ENCODE measurements at regions not wholly inside any gene's neighbourhood (a gene's known extent, or its start where the extent isn't known, plus 50 kb on each side); places are given as distances from the start of the nearest gene placed in this dataset.

DNA sequence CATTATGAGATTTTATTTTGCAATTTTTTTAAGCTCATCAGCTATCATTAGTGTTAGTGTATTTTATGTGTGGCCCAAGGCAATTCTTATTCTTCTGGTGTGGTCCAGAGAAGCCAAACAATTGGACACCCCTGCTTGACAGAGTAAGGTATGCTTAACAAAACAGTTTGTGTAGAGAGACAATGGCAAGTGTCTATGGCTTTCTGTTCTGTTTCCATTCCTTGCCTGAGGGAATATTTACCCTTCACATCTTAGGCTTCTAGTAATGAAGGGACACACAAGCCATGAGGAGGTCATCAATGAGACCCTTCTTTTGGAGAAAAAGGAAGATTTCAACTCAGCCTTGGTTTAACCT lies 1278.4 kb upstream of the TENM4 start:
- DNase-seq (ENCODE audit: low read depth in 1 of 2, low spot score in 2 of 2) (no peak), FAIRE-seq (no peak)
- no peak overlapping the region for H3K9ac ChIP-seq (replicated peaks in 1 of 4; ENCODE audit: extremely low read depth in 1 of 4, low read depth in 3 of 4, low read length in 3 of 4)
- no peak overlapping the region for H2BK20ac ChIP-seq (ENCODE audit: low read length)
- H2AK5ac ChIP-seq (ENCODE audit: low read depth, low read length): no peak overlapping the region
- no peak overlapping the region for H2BK5ac ChIP-seq (ENCODE audit: low read depth, low read length)
- no peak overlapping the region for H3K14ac ChIP-seq (ENCODE audit: insufficient read length)
- H3K56ac ChIP-seq (replicated peaks; ENCODE audit: insufficient read length, low read depth, low read length): no peak overlapping the region
- no peaks in the 10 kb centered on the region for H3K79me2 ChIP-seq (ENCODE audit: control insufficient read depth in 1 of 2, insufficient read depth in 2 of 2, low read length in 2 of 2)
- no peak overlapping the region for H2BK15ac ChIP-seq (ENCODE audit: low read length)
- H2BK120ac ChIP-seq (replicated peaks; ENCODE audit: low read depth, low read length): no peak overlapping the region
- no peak overlapping the region for H4K8ac ChIP-seq (ENCODE audit: extremely low read depth, insufficient read depth, low read length)
- ChIA-PET POLR2A (ENCODE audit: partially characterized antibody) (no interaction called here), CTCF (ENCODE audit: partially characterized antibody) (interaction anchor here (1.2 kb wide), 1 partner anchor 59 kb away, joined by 3 read pairs; no protein-coding TSS in a partner anchor)
- no peaks in the 10 kb centered on the region for H3K23me2 ChIP-seq (ENCODE audit: low read depth, low read length)
- H3K27ac ChIP-seq (ENCODE audit: low read depth, low read length): no peak overlapping the region
- no peak overlapping the region for H3K23ac ChIP-seq (ENCODE audit: insufficient read length)
- no peak overlapping the region for H3K4me3 ChIP-seq (ENCODE audit: extremely low read depth in 1 of 4, insufficient read depth in 2 of 4, low read depth in 3 of 4, low read length in 4 of 4)
- no peaks in the 10 kb centered on the region for H4K20me1 ChIP-seq (replicated peaks in 1 of 2; ENCODE audit: control insufficient read depth in 1 of 2, insufficient read depth in 2 of 2, low read length in 2 of 2)
- no peaks in the 10 kb centered on the region for H3K79me1 ChIP-seq (ENCODE audit: low read depth, low read length)
- H2BK12ac ChIP-seq (ENCODE audit: low read depth, low read length): no peak overlapping the region
- H4K5ac ChIP-seq (ENCODE audit: insufficient read length, low read depth, low read length): no peak overlapping the region
- no peak overlapping the region for H3K4ac ChIP-seq (replicated peaks; ENCODE audit: insufficient read length, low read depth, low read length)
- no peaks in the 10 kb centered on the region for H3K36me3 ChIP-seq (ENCODE audit: control insufficient read depth in 2 of 4, insufficient read depth in 4 of 4, low read length in 3 of 4)
- H4K91ac ChIP-seq (replicated peaks; ENCODE audit: insufficient read length, low read length): no peak overlapping the region
- no peaks in the 10 kb centered on the region for H3K9me3 ChIP-seq (ENCODE audit: insufficient read depth in 2 of 2, low read depth in 1 of 2, low read length in 1 of 2)
- no peak overlapping the region for H3K4me2 ChIP-seq (ENCODE audit: insufficient read depth in 1 of 2, low read depth in 2 of 2, low read length in 2 of 2)
- H3K4me1 ChIP-seq (replicated peaks in 1 of 4; ENCODE audit: control insufficient read depth in 3 of 4, insufficient read depth in 4 of 4, low read length in 3 of 4): no peaks in the 10 kb centered on the region
- H3K27me3 ChIP-seq (replicated peaks in 1 of 4; ENCODE audit: control insufficient read depth in 3 of 4, extremely low read depth in 1 of 4, insufficient read depth in 3 of 4, low read length in 3 of 4): no peaks in the 10 kb centered on the region
- H2AFZ ChIP-seq (ENCODE audit: low read length): no peak overlapping the region
- no peak overlapping the region for H3K18ac ChIP-seq (ENCODE audit: extremely low read depth, low read length)
- TF ChIP-seq JUND (IDR thresholded peaks at IDR 0.05; ENCODE audit: low read length) (no peak), CREB1 (IDR thresholded peaks at IDR 0.05) (no peak)
- TF ChIP-seq, protein P1, sequence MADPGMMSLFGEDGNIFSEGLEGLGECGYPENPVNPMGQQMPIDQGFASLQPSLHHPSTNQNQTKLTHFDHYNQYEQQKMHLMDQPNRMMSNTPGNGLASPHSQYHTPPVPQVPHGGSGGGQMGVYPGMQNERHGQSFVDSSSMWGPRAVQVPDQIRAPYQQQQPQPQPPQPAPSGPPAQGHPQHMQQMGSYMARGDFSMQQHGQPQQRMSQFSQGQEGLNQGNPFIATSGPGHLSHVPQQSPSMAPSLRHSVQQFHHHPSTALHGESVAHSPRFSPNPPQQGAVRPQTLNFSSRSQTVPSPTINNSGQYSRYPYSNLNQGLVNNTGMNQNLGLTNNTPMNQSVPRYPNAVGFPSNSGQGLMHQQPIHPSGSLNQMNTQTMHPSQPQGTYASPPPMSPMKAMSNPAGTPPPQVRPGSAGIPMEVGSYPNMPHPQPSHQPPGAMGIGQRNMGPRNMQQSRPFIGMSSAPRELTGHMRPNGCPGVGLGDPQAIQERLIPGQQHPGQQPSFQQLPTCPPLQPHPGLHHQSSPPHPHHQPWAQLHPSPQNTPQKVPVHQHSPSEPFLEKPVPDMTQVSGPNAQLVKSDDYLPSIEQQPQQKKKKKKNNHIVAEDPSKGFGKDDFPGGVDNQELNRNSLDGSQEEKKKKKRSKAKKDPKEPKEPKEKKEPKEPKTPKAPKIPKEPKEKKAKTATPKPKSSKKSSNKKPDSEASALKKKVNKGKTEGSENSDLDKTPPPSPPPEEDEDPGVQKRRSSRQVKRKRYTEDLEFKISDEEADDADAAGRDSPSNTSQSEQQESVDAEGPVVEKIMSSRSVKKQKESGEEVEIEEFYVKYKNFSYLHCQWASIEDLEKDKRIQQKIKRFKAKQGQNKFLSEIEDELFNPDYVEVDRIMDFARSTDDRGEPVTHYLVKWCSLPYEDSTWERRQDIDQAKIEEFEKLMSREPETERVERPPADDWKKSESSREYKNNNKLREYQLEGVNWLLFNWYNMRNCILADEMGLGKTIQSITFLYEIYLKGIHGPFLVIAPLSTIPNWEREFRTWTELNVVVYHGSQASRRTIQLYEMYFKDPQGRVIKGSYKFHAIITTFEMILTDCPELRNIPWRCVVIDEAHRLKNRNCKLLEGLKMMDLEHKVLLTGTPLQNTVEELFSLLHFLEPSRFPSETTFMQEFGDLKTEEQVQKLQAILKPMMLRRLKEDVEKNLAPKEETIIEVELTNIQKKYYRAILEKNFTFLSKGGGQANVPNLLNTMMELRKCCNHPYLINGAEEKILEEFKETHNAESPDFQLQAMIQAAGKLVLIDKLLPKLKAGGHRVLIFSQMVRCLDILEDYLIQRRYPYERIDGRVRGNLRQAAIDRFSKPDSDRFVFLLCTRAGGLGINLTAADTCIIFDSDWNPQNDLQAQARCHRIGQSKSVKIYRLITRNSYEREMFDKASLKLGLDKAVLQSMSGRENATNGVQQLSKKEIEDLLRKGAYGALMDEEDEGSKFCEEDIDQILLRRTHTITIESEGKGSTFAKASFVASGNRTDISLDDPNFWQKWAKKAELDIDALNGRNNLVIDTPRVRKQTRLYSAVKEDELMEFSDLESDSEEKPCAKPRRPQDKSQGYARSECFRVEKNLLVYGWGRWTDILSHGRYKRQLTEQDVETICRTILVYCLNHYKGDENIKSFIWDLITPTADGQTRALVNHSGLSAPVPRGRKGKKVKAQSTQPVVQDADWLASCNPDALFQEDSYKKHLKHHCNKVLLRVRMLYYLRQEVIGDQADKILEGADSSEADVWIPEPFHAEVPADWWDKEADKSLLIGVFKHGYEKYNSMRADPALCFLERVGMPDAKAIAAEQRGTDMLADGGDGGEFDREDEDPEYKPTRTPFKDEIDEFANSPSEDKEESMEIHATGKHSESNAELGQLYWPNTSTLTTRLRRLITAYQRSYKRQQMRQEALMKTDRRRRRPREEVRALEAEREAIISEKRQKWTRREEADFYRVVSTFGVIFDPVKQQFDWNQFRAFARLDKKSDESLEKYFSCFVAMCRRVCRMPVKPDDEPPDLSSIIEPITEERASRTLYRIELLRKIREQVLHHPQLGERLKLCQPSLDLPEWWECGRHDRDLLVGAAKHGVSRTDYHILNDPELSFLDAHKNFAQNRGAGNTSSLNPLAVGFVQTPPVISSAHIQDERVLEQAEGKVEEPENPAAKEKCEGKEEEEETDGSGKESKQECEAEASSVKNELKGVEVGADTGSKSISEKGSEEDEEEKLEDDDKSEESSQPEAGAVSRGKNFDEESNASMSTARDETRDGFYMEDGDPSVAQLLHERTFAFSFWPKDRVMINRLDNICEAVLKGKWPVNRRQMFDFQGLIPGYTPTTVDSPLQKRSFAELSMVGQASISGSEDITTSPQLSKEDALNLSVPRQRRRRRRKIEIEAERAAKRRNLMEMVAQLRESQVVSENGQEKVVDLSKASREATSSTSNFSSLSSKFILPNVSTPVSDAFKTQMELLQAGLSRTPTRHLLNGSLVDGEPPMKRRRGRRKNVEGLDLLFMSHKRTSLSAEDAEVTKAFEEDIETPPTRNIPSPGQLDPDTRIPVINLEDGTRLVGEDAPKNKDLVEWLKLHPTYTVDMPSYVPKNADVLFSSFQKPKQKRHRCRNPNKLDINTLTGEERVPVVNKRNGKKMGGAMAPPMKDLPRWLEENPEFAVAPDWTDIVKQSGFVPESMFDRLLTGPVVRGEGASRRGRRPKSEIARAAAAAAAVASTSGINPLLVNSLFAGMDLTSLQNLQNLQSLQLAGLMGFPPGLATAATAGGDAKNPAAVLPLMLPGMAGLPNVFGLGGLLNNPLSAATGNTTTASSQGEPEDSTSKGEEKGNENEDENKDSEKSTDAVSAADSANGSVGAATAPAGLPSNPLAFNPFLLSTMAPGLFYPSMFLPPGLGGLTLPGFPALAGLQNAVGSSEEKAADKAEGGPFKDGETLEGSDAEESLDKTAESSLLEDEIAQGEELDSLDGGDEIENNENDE (IDR thresholded peaks at IDR 0.05; ENCODE audit: insufficient replicate concordance, low read length): no peak

Measured in H1 (cell line).